Sigmoid colon (tissue), 6 donors: ENCODE measurements at regions not wholly inside any gene's neighbourhood (a gene's known extent, or its start where the extent isn't known, plus 50 kb on each side); places are given as distances from the start of the nearest gene placed in this dataset.

ENCODE experiments used
- DNase-seq: peaks from one replicate; pipeline ENCODE4 v3.0.0-alpha.2; 2019
- H3K27ac ChIP-seq, 4 donors: fragments of 200-600 bp; sonication (generic); one replicate each; pipeline ENCODE4 v1.5.1; 2016 to 2019; ENCODE audit warnings: mild to moderate bottlenecking in 1 of 4
- H3K27me3 ChIP-seq, 3 donors: fragments of 200-600 bp; sonication (generic); one replicate each; pipeline ENCODE4 v1.5.1; 2019; ENCODE audit warnings: mild to moderate bottlenecking in 1 of 3
- H3K36me3 ChIP-seq, 4 donors: fragments of 200-600 bp; sonication (generic); one replicate each; pipeline ENCODE4 v1.5.1; 2016 to 2019
- H3K4me1 ChIP-seq, 4 donors: fragments of 200-600 bp; sonication (generic); one replicate each; pipeline ENCODE4 v1.5.1; 2017 to 2019
- H3K4me3 ChIP-seq, 4 donors: fragments of 200-600 bp; sonication (generic); one replicate each; pipeline ENCODE4 v1.5.1; 2017 to 2019; ENCODE audit warnings: mild to moderate bottlenecking in 2 of 4, moderate library complexity in 1 of 4
- H3K9me3 ChIP-seq, 4 donors: fragments of 200-600 bp in 3 of 4; sonication (generic) in 3 of 4; one replicate each; pipeline versions ENCODE4 v1.5.1 to v1.6.1; 2013 to 2019
- EP300 ChIP-seq, 4 donors: sonication (generic); formaldehyde crosslinking; IDR thresholded peaks; one replicate each; pipeline ENCODE4 v1.6.1; 2017; ENCODE audit warnings: antibody characterized with exemption in 4 of 4
- POLR2A ChIP-seq, 2 donors: fragments of 450-650 bp; IDR thresholded peaks; one replicate each; pipeline ENCODE4 v1.6.1; 2016; ENCODE audit warnings: antibody characterized with exemption in 2 of 2, mild to moderate bottlenecking in 2 of 2, moderate library complexity in 2 of 2
- POLR2AphosphoS5 ChIP-seq, 4 donors: sonication (generic); formaldehyde crosslinking; IDR thresholded peaks; one replicate each; pipeline ENCODE4 v1.6.1; 2017; ENCODE audit warnings: antibody characterized with exemption in 4 of 4
- WGBS, 2 donors: extraction: QIAGEN DNeasy Blood & Tissue Kit; methylation state at CpG; one replicate each; pipeline ENCODE4 v1.1.7; 2013; 5-methylcytosine and 5-hydroxymethylcytosine counted together
- intact Hi-C: fragments of 100-400 bp; cut with DNase I; formaldehyde crosslinking; loops from one replicate; pipeline ENCODE4 v1.15.1; 2023
- TF ChIP-seq, protein P1 (sequence below), 4 experiments: fragments of 450-650 bp in 3 of 4; fragments of 200-600 bp in 1 of 4; IDR thresholded peaks; one replicate each; pipeline ENCODE4 v1.5.1; 2016 to 2019; ENCODE audit warnings: antibody characterized with exemption in 4 of 4, mild to moderate bottlenecking in 3 of 4, moderate library complexity in 2 of 4
- donor health status: healthy with polysubstance abuse.
- donor health status: healthy.

GRCh38 chr9:10917001-10917400, 304.2 kb upstream of the PTPRD start:
- no peak for DNase-seq
- Histone ChIP-seq H3K9me3 (no peaks in the 10 kb centered on the region), H3K4me3 (no peak overlapping the region), H3K27ac (no peak overlapping the region), H3K4me1 (no peaks in the 10 kb centered on the region), H3K36me3 (no peaks in the 10 kb centered on the region), H3K27me3 (no peaks in the 10 kb centered on the region)
- intact Hi-C loops: no loop called here
- WGBS, 2 donors: 89 to 90% methylated on average over 2 of the region's 2 CpGs
- TF ChIP-seq POLR2AphosphoS5 (IDR thresholded peaks at IDR 0.05) (no peak), POLR2A (IDR thresholded peaks at IDR 0.05) (no peak), EP300 (IDR thresholded peaks at IDR 0.05) (no peak)
- TF ChIP-seq, protein P1, sequence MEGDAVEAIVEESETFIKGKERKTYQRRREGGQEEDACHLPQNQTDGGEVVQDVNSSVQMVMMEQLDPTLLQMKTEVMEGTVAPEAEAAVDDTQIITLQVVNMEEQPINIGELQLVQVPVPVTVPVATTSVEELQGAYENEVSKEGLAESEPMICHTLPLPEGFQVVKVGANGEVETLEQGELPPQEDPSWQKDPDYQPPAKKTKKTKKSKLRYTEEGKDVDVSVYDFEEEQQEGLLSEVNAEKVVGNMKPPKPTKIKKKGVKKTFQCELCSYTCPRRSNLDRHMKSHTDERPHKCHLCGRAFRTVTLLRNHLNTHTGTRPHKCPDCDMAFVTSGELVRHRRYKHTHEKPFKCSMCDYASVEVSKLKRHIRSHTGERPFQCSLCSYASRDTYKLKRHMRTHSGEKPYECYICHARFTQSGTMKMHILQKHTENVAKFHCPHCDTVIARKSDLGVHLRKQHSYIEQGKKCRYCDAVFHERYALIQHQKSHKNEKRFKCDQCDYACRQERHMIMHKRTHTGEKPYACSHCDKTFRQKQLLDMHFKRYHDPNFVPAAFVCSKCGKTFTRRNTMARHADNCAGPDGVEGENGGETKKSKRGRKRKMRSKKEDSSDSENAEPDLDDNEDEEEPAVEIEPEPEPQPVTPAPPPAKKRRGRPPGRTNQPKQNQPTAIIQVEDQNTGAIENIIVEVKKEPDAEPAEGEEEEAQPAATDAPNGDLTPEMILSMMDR (IDR thresholded peaks at IDR 0.05): no peak

DNA sequence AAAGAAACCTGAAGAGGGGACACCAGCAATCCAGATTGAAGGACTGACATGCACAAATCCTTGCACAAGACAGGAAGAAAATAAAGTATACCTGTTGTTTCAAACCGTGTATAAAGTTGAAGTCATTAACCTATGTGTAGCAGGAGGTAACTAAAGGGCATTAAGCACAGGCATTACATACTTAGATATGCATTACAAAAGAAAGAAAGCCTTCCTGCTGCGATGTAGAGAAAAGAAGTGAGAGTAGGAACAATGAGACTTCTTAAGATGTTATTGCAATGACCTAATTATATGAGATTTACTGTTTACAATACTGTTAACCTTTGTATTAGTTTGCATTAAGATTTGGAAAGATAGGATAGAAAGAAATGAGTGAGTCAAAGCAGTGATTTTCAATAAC, 308.9 kb upstream of the PTPRD start:
- H3K27me3 ChIP-seq: no peaks in the 10 kb centered on the region
- H3K36me3 ChIP-seq: no peaks in the 10 kb centered on the region
- H3K4me3 ChIP-seq: no peak overlapping the region
- 20 to 24% methylated on average over 2 of the region's 2 CpGs for WGBS, 2 donors
- no peak for DNase-seq
- no peak overlapping the region for H3K27ac ChIP-seq
- no peaks in the 10 kb centered on the region for H3K9me3 ChIP-seq
- TF ChIP-seq EP300 (IDR thresholded peaks at IDR 0.05) (no peak), POLR2AphosphoS5 (IDR thresholded peaks at IDR 0.05) (no peak), POLR2A (IDR thresholded peaks at IDR 0.05) (no peak)
- TF ChIP-seq, protein P1 (IDR thresholded peaks at IDR 0.05): no peak
- intact Hi-C loops: no loop called here
- H3K4me1 ChIP-seq: no peaks in the 10 kb centered on the region

- DNase-seq: no peak
- Histone ChIP-seq H3K27ac (no peak overlapping the region), H3K4me1 (no peaks in the 10 kb centered on the region), H3K9me3 (no peaks in the 10 kb centered on the region), H3K4me3 (no peak overlapping the region), H3K36me3 (no peaks in the 10 kb centered on the region), H3K27me3 (no peaks in the 10 kb centered on the region)
- TF ChIP-seq, protein P1 (IDR thresholded peaks at IDR 0.05): no peak
- no peak for TF ChIP-seq POLR2A (IDR thresholded peaks at IDR 0.05)
- no peak for TF ChIP-seq POLR2AphosphoS5 (IDR thresholded peaks at IDR 0.05)
- TF ChIP-seq EP300 (IDR thresholded peaks at IDR 0.05): no peak
- intact Hi-C loops: no loop called here
- WGBS, 2 donors: 69 to 81% methylated on average over 4 of the region's 4 CpGs
Observed at GRCh38 chr9:10925896-10926295, 313.1 kb upstream of the PTPRD start.

GRCh38 chr9:10928372-10928771, 315.6 kb upstream of the PTPRD start:
- Histone ChIP-seq H3K4me3 (no peak overlapping the region), H3K27ac (no peak overlapping the region), H3K36me3 (no peaks in the 10 kb centered on the region), H3K9me3 (no peaks in the 10 kb centered on the region), H3K27me3 (no peaks in the 10 kb centered on the region), H3K4me1 (no peaks in the 10 kb centered on the region)
- WGBS, 2 donors: 50 to 62% methylated on average over 2 of the region's 2 CpGs
- TF ChIP-seq, protein P1 (IDR thresholded peaks at IDR 0.05): no peak
- TF ChIP-seq POLR2A (IDR thresholded peaks at IDR 0.05) (no peak), EP300 (IDR thresholded peaks at IDR 0.05) (no peak), POLR2AphosphoS5 (IDR thresholded peaks at IDR 0.05) (no peak)
- DNase-seq: no peak
- intact Hi-C loops: no loop called here

DNA sequence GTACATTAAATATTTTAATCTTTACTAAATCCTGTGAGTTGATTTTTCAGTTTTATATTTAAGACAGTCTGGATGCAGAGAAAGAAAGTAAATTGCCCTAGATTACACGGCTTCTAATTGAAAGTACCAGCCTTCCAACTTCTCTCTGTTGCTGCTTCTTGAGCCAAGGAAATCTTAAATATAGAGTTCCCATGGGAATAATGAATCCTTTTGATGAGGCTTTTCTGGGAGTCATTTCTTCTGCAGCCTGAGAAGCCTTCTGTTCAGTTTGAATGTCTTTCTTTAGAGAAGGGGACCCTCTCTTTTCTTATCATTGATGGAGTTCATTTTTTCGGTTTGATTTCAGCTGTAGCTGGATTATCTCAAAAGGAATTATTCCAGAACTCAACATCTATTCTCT, 317.3 kb upstream of the PTPRD start:
- Histone ChIP-seq H3K36me3 (no peaks in the 10 kb centered on the region), H3K27ac (no peak overlapping the region), H3K9me3 (no peaks in the 10 kb centered on the region), H3K4me1 (no peaks in the 10 kb centered on the region), H3K4me3 (no peak overlapping the region), H3K27me3 (no peaks in the 10 kb centered on the region)
- DNase-seq: no peak
- 80 to 86% methylated on average over 2 of the region's 2 CpGs for WGBS, 2 donors
- intact Hi-C loops: no loop called here
- TF ChIP-seq, protein P1 (IDR thresholded peaks at IDR 0.05): no peak
- TF ChIP-seq EP300 (IDR thresholded peaks at IDR 0.05) (no peak), POLR2A (IDR thresholded peaks at IDR 0.05) (no peak), POLR2AphosphoS5 (IDR thresholded peaks at IDR 0.05) (no peak)
